ENCODE measurements at regions not wholly inside any gene's neighbourhood (a gene's known extent, or its start where the extent isn't known, plus 50 kb on each side); places are given as distances from the start of the nearest gene placed in this dataset.
"Not testable (repeated sequence)": the region's sequence is repeated elsewhere in the genome, so short reads cannot be mapped to it uniquely, and the experiment has no call there.

GRCh38 chr7:53087274-53087673, 51.8 kb downstream of the POM121L12 start:
- in situ Hi-C loops (cut with HindIII; ENCODE audit: low pct_ligation_motif_present, low pct_unique_long_range_greater_than_20kb, low sequenced_read_pairs), result no loop called here
- no peak for DNase-seq

- DNase-seq, result no peak
- in situ Hi-C loops (cut with HindIII; ENCODE audit: low pct_ligation_motif_present, low pct_unique_long_range_greater_than_20kb, low sequenced_read_pairs), result no loop called here
Observed at GRCh38 chr7:53094191-53094590, 58.8 kb downstream of the POM121L12 start.

GRCh38 chr7:53094827-53095226, 59.4 kb downstream of the POM121L12 start:
- no peak for DNase-seq
- in situ Hi-C loops (cut with HindIII; ENCODE audit: low pct_ligation_motif_present, low pct_unique_long_range_greater_than_20kb, low sequenced_read_pairs), result no loop called here

- in situ Hi-C loops (cut with HindIII; ENCODE audit: low pct_ligation_motif_present, low pct_unique_long_range_greater_than_20kb, low sequenced_read_pairs), result no loop called here
- DNase-seq, result no peak
Observed at GRCh38 chr7:53095731-53096501, 60.5 kb downstream of the POM121L12 start.

GRCh38 chr7:53100091-53100490, 64.7 kb downstream of the POM121L12 start:
- in situ Hi-C loops (cut with HindIII; ENCODE audit: low pct_ligation_motif_present, low pct_unique_long_range_greater_than_20kb, low sequenced_read_pairs), result no loop called here
- no peak for DNase-seq

GRCh38 chr7:53101026-53101425, 65.6 kb downstream of the POM121L12 start:
- no peak for DNase-seq
- in situ Hi-C loops (cut with HindIII; ENCODE audit: low pct_ligation_motif_present, low pct_unique_long_range_greater_than_20kb, low sequenced_read_pairs), result no loop called here

- in situ Hi-C loops (cut with HindIII; ENCODE audit: low pct_ligation_motif_present, low pct_unique_long_range_greater_than_20kb, low sequenced_read_pairs), result no loop called here
- DNase-seq, result no peak
Observed at GRCh38 chr7:53110425-53110824, 75.0 kb downstream of the POM121L12 start.

GRCh38 chr7:53111031-53111430, 75.6 kb downstream of the POM121L12 start:
- no peak for DNase-seq
- in situ Hi-C loops (cut with HindIII; ENCODE audit: low pct_ligation_motif_present, low pct_unique_long_range_greater_than_20kb, low sequenced_read_pairs), result no loop called here

GRCh38 chr7:53113424-53113823, 78.0 kb downstream of the POM121L12 start:
- in situ Hi-C loops (cut with HindIII; ENCODE audit: low pct_ligation_motif_present, low pct_unique_long_range_greater_than_20kb, low sequenced_read_pairs), result no loop called here
- no peak for DNase-seq

GRCh38 chr7:53119514-53119941, 84.1 kb downstream of the POM121L12 start:
- in situ Hi-C loops (cut with HindIII; ENCODE audit: low pct_ligation_motif_present, low pct_unique_long_range_greater_than_20kb, low sequenced_read_pairs), result no loop called here
- peak; percentile 7 for DNase-seq

GRCh38 chr7:53121374-53121773, 85.9 kb downstream of the POM121L12 start:
- DNase-seq, result no peak
- in situ Hi-C loops (cut with HindIII; ENCODE audit: low pct_ligation_motif_present, low pct_unique_long_range_greater_than_20kb, low sequenced_read_pairs), result no loop called here

GRCh38 chr7:53131697-53132096, 96.3 kb downstream of the POM121L12 start:
- DNase-seq, result no peak
- in situ Hi-C loops (cut with HindIII; ENCODE audit: low pct_ligation_motif_present, low pct_unique_long_range_greater_than_20kb, low sequenced_read_pairs), result no loop called here

GRCh38 chr7:53151496-53151895, 116.1 kb downstream of the POM121L12 start:
- in situ Hi-C loops (cut with HindIII; ENCODE audit: low pct_ligation_motif_present, low pct_unique_long_range_greater_than_20kb, low sequenced_read_pairs), result no loop called here

GRCh38 chr7:53187184-53187583, 151.8 kb downstream of the POM121L12 start:
- in situ Hi-C loops (cut with HindIII; ENCODE audit: low pct_ligation_motif_present, low pct_unique_long_range_greater_than_20kb, low sequenced_read_pairs); DNase-seq: not testable (repeated sequence)

More at GRCh38 chr7:53151496-53151895, 116.1 kb downstream of the POM121L12 start:
- DNase-seq, result no peak

- DNase-seq, result no peak
- in situ Hi-C loops (cut with HindIII; ENCODE audit: low pct_ligation_motif_present, low pct_unique_long_range_greater_than_20kb, low sequenced_read_pairs), result no loop called here
Observed at GRCh38 chr7:53191191-53191695, 155.8 kb downstream of the POM121L12 start.

- in situ Hi-C loops (cut with HindIII; ENCODE audit: low pct_ligation_motif_present, low pct_unique_long_range_greater_than_20kb, low sequenced_read_pairs), result no loop called here
- no peak for DNase-seq
Observed at GRCh38 chr7:53191836-53192443, 156.5 kb downstream of the POM121L12 start.

- no peak for DNase-seq
- in situ Hi-C loops (cut with HindIII; ENCODE audit: low pct_ligation_motif_present, low pct_unique_long_range_greater_than_20kb, low sequenced_read_pairs), result no loop called here
Observed at GRCh38 chr7:53205006-53205405, 169.6 kb downstream of the POM121L12 start.

- in situ Hi-C loops (cut with HindIII; ENCODE audit: low pct_ligation_motif_present, low pct_unique_long_range_greater_than_20kb, low sequenced_read_pairs), result no loop called here
- peak; percentile 44 for DNase-seq
Observed at GRCh38 chr7:53209129-53209528, 173.7 kb downstream of the POM121L12 start.

- DNase-seq, result no peak
- in situ Hi-C loops (cut with HindIII; ENCODE audit: low pct_ligation_motif_present, low pct_unique_long_range_greater_than_20kb, low sequenced_read_pairs), result no loop called here
Observed at GRCh38 chr7:53214463-53214862, 179.0 kb downstream of the POM121L12 start.
